ENCODE measurements at regions not wholly inside any gene's neighbourhood (a gene's known extent, or its start where the extent isn't known, plus 50 kb on each side); places are given as distances from the start of the nearest gene placed in this dataset.

DNA sequence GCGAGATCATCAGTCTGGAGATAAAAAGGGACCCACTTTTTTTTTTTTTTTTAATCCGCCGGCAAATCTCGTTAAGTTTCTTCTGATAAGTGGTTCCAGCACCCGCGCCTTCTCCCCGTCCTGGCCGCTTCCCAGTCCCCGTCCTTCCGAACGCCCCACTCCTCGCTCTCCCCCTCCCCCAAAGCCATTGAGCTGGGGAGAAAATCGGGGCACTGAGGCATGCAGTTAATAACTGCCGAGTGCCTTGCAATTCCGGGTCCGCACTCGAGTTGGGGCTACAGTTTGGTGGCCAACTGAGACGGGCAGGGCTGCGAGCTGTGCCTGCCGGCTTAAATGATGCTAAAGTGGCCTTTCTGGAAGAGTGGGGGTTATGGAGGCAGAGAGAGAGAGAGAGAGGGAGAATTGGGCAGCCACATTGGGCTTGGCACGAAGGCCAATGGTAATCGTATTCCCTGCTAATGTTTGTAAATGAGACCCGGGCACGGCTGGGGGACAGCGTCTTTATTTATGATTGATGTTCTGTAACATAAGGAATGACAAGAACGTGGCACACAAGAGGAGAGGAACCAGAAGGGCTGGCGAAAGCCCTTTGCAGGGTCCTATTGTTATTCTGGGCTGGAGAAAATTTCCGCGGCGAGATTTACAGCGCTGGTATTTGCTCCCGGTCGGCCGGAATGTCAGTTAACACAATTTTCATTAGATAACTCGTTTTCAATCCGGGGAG is 115.4 kb upstream of the MYL2 start:
- no peak for DNase-seq

DNA sequence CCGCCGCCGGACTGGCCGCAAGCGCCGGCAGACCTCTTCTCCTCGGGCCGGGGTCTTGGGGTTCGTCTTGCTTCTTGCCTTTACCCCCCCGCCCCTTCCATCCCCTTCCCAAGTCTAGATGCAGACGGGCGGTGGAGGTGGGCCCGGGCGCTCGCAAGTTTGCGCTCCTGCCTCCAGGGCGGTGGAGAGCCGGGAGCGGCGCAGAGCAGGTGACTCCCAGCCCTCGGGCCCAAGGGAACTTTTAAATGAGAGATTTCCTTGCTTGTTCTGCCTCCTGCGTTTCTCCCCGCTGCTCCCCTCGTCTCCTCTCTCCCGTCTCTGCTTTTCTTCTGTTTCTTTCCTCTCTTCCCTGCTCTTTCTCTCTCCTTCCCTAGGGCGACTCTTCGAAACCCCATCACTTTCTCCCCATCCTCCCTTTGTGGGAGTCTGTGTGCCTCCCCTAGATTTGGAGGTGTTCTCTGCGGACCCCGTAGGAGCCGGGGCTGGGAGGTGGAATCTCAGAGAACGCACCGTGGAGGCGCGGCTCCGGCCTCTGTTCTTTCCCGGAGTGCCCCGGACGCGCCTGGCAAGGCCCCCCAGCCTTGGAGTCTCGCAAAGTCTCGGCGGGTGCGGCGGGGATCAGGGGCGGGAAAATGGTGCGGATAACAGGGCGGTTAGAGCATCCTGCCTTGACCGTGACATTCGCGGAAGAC is 114.7 kb upstream of the MYL2 start:
- no peak for DNase-seq

DNA sequence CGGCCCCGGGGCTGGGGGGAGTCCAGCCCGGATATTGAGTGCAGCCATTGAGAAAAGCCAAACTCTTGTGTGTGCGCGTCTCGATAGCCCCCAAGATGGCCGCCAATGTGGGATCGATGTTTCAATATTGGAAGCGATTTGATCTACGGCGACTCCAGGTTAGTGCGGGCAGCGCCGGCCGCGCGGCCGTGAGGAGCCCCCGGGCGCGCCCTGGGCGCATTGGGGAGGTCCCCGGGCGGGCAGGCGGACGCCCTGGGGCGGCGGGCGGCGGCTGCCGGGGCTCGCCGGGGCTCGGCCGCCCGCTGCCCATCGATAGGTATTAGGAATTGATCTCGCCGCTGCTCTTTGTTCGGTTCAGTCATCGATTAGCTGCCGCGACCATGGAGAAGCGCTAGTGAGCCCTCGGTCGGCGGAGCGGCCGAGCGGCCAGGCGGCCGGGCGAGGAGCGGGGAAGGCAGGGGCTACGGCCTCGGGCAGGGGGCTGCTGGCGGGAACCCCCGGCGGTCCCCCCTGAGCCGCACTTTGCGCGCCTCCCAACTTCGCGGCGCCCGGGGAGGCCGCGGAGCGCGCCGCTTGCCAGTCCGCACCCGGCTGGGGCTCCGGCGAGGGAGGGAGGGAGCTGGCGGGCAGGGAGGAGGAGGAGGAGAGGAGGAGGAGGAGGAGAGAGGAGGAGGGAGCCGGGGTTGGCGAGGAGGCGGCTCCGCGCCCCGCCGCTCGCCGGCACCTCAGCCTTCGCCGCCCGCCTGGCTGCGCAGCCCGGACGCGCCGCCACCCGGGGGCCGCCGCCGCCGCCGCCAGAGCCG is 113.9 kb upstream of the MYL2 start, which contains the start of gene CUX2:
Gene CUX2 (plus strand): TSS at position 83 of the 803 bp plus-strand sequence.
- DNase-seq, result no peak

DNA sequence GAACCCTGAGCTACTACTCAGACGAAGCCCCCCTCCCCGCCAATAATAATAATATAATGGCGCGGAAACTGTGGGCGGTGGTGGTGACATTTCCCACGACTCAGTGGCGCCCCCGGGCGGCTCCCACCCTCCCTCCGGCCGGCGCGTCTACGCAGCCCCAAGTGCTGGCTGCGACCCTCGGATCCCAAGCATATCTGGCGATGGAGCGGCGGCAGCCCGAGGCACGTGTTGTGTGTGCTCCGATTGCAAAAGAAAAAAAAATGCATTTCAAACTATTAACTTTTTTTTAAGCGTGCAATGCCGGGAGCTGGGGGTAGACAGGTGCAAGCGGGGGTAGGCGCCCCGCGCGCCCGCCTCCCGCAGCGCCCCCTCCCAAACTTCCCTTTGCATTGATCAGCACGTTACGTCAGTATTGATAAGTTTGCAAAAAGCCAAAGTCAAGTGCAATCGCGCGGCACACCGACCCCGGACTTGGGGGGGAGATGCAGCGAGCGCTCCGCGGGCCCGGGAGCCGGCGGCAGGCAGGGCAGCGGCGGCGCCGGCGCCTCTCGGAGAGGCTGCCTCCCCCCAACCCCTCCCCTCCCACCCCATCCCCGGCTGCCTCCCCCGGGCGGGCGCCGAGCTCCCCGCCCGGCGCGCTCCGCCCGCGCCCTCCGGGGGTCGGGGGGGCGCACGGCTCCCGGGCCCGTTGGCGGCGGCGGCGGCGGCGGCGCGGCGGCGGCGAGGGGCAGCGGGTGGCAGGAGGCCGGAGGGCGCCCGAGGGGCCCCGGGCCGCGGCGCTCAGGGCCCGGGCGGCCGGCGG is 113.1 kb upstream of the MYL2 start:
- DNase-seq, result no peak

DNA sequence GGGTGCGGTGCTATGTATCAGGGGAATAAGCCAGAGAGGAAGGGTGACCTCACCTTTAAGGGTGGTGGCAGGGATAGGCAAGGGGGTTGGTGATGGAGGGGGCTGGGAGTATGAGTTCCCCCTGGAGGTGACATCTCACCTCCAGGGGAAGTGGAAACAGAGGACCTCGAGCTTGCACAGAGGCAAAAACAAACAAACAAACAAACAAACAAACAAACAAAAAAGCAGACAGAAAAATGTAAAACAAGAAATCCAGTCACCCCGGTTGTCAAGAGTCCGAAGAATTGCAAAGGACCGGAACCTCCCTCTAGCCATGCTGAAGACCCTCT is 112.2 kb upstream of the MYL2 start:
- DNase-seq, result no peak

DNA sequence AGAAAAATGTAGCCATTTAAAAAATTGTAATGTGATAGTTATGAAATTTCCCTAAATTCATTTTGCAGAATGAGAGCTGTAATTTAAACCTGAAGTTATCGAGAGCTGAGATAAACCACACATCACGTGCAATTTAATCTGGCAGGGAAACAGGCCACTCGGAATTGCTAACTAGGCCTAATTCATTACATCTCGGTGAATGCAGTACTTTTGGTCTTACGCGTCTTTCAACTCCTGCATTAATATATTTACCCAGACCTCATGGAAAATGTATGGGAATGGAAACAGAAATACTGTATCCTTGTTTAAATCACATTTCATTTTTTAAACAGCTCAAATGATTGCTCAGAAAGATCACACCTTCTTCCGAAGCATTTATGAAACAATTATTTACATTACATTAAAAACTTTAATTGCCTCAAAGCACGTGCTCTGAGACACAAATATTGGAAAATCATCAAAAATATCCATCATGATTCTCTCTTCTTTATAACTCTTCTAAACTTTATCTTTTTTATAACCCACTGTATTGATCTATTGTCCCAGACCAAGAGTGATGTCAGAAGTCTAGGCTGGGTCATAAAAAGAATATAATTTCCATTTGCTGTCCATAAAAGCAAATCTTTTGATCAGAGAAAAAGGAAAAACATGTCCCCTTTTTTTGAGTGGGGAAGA is 111.7 kb upstream of the MYL2 start:
- DNase-seq, result no peak

DNA sequence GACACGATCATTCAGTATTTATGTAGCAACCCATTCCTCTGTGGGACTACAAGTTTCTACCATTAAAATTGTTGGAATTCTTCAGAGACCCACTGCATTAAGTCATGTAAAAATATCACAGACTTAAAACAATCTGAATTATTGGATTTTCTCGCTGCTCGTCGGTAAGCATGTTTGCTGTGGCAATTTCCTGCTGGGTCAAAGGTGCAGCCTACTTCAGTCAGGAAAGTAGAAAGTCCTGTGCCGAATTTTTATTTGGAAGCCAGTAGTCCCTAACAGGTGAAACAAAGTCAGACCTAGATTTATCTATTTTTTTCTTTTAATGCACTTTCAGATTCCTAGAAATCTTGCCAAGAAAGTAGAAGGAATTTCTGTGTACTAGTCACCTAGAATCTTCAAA is 110.4 kb upstream of the MYL2 start:
- no peak for DNase-seq

DNA sequence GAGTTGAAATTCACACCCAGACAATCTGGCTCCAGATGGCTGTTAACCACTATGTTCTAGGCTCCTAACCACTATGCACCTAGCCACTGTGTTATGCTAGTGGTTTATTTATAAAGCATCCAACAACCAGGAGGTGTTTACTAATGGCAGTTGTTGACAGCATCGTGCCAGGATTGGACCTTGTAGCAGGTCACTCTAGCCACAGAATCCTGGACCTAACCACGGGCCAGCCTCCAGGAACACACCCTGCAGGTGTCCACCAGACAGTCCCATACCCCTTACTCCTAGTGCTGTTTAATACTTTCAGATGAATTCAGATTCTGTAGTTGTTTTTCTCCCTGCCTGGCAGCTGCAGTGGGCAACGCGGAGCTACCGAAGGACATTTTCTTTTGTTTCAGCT is 109.4 kb upstream of the MYL2 start:
- DNase-seq, result no peak

DNA sequence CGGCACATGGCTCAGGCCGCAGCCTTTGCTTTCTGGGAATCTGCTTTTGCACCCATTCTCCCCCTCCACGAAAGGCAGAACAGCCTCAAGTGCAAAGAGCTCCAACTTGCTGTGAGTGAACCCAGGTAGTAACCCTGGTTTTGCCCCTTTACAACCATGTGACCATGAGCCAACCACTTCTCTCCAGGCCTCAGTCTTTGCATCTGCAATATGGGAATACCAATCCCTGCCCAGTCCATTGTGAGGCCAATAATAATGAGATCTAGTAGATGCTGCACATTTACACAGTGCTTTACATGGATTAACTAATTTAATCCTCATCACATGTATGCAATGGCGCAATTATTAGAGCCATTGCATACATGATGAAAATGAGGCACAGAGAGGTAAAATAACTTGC is 108.9 kb upstream of the MYL2 start:
- DNase-seq, result no peak

DNA sequence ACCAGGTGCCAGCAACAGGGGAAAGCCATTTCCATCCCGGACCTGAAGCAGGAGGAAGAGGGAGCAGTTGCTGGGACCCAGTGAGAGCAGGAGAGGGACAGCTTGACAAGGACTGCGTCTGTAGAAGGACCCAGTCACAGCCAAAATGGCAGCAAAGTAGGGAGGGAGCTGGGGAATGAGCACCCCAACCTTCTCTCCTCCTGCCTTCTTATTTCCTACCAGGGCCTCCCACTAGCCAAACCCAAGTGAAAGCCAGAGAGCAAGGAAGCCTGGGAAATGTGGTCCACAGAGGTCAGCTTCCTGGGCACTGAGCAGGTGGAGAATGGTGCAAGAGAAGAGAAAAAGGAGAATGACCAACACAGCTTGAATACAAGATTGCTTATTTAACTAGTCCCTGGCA is 108.5 kb upstream of the MYL2 start:
- DNase-seq, result no peak

DNA sequence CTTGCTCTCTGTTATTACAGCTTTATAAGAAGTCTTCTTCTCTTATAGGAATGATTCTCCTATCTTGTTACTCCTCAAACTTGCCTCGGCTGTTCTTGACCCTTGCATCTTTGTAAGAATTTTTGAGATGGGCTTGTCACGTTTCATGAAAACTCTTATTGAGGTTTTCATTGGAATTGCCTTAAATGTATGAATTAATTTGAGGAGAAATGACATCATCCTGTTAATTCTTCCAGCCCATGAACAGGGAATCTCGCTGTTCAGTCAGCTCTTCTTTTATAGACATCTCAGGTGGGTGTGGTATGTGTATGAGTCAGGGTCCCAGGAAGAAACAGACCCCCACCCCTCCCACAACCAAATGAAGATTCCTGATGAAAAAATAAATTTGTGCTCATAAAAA is 107.1 kb upstream of the MYL2 start:
- no peak for DNase-seq

DNA sequence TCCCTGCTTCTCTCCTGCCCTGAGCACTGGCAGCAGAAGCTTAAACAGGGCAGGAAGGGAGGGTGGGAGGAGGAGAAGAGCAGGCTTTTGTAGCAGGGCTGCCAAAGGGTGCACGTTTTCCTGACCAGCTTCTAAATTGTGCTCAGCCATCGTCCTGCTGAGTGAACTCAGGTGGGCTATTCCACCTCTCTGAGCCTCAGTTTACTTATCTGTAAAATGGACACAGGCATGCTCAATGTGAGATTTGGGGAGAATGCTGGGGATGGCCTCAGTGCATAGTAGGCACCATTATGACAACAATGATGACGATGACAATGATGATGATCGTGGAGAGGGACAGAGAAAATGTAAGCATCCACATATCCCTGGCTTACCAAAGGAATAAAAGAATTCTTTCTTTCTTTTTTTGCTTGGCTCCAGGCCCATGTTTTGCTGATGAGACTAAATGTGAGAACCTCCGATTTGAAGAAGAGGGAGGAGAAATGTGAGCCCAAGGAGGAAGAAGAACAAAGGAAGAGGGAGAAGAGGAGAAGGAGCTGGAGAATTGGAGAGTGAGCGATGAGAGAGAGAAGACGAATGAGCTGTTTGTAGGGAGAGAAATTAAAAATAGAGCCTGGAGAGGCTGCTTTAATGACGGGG is 105.5 kb upstream of the MYL2 start:
- no peak for DNase-seq

DNA sequence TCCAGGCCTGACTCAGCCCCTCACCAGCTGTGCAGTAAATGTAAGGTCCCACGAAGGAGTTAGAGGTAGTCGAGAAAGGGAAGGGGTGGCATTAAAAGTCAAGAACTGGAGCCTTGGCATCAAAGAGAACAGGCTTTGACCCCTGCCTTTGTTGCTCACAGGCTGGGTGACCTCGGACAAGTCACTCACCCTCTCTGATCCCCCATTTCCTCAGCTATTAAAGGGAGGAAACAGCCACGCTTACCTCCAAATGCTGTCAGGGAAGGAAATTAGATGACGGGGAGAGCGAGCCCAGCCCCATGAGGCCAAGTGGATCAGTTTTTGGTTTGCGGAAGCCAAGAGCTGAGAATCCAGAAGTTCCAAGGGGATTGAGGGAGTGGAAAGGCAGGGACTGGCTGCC is 104.9 kb upstream of the MYL2 start:
- DNase-seq, result no peak

DNA sequence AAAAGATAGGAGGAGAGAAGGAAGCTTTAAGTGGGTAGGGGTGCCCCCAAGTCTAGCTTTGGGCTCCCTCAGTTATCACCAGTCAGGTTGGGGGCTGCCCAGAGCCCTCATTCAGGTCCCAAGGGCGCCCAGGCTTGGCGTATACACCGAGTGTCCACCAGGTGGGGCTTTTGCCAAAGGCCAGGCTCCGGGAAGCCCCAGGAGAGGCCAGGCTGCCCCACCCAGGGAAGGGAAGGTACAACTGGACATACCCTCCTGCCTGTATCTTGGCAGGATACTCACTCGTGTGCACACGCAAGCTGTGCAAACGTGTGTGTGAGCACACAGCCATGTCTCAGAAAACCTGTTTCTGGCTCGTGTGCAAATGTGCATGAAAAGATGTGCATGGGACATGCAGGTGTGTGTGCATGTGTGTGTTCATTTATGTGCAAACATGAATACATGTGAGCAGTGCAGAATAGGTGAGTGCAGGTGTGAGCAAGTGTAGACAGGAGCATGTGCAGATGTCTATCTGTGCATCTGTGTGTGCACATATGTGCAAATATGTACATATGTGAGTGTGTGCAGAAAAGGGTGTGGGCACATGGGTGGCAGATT is 103.9 kb upstream of the MYL2 start:
- DNase-seq, result peak; percentile 42

DNA sequence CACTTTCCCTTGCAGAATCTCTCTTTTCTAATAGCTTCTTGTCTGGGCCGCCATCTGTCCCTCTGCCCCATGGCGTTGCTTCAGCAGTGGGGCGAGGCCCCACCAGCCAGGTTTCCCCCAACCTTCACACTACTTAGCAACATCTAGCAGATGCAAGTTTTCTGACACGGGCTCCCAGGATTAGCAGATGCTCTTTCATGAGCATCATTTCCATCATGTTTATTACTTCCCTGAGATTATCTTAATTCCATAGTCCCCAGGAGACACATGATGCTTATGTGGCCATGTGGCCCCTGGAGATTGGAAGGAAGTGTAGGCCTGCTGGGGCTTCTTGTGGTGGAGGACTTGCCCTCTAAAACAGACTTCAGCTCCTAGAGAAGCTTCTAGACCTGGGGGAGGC is 102.0 kb upstream of the MYL2 start:
- no peak for DNase-seq

DNA sequence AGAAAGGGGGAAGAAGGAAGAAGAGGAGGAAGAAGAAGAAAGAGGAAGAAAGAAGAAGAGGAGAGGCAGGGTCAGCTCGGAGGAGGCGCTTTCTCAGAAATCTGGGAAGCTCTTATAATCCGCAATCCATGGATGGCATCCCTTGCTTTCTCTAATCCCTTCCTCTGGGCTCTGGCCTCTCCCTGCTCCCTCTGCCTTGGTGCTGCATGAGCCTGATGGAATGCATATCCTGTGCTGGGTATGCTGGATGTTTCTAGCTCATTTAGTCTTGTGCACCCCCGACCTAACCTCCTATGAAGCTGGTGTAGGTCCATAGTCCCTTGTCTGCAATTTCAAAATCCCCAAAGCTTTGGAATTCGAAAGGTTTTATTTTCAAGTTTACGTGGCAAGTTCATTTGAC is 94.2 kb upstream of the MYL2 start:
- no peak for DNase-seq

DNA sequence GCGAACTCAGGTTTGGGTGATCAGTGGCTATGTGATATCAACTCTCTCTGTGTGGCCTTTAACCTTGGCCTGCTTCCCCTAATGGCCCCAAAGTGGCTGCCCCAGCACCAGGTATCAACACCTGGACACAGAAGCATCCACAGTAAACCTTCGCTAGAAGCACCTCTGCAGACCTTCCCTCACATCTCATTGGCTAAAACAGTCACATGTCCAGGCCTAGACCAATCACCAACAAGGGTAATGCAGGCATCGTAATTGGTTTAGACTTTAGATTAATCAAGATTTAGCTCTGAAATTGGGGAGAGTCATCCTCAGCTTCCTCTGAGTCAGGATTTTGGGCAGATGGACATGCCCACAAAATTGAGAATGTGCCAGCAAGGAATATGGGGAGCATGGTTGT is 92.5 kb upstream of the MYL2 start:
- DNase-seq, result no peak

DNA sequence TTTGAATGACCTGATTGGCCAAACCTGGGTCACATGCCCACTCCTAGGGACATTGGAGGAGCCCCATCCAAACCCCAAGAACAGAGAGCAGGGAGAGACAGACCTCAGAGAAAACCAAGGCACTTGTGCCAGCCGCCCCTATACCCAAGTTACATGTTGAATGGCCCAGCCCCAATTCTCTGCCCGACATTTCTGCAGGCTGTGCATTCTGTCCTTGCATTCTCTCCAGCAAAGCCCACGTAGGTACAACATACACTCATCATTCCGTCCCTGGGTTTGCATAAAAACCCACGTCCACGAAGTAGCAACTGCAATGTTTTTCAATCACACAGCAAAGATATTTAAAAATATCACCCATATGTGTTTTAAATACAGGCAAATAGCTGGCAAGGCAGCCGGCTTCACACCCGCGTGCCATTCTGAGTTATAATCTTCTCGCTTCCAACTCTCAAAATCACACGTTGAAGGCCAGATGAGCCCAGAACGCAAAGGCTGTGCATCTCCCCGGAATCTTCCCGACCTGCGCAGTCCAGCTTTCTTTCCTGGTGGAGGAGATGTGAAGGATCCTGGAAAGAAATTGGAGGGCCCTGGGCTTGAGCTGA is 91.7 kb upstream of the MYL2 start:
- no peak for DNase-seq

DNA sequence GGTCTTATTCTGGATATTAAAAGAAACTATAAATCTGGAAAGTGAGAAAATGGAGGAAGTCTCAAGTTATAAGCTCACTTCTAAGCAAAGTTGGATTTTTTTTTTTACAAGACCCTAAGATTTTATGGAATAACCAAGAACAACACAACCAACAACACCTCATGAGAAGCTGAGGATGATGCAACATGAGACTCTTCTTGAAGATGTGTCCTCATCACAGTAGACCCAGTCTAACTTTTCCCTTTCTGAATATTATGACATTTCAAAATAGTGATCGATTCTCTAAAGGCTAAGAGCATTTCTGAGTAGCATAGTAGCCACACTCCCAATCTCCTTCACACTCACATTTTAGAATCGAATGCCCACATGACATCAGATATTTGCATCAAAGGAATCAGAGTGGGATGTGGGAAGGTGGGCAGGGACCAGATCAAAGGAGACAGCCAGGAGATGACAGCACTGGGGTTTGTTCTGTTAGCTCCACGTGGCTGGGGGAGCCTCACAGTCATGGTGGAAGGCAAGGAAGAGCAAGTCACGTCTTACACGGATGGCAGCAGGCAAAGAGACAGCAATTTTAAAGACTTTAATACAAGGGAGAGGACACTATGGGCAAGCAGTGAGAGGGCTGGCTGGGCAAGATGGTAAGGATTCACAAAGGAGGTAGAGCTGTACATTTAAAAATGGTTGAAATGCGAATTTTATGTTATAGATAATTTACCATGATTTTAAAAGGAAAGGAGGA is 90.7 kb upstream of the MYL2 start:
- no peak for DNase-seq

DNA sequence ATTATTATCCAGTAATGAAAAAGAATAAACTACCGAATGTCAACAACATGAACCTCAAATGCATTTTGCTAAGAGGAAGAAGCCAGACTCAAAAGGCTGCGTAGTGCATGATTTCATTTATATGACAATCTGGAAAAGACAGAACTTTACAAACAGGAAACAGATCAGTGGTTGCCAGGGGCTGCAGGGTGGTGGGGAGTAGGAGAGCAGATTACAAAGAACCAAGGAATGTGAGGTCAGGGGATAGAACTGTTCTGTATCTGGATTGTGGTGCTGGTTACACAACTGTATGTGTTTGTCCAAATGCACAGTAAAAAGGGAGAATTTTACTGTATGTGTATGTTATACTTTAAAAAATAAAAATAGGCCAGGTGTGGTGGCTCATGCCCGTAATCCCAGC is 89.7 kb upstream of the MYL2 start:
- no peak for DNase-seq

DNA sequence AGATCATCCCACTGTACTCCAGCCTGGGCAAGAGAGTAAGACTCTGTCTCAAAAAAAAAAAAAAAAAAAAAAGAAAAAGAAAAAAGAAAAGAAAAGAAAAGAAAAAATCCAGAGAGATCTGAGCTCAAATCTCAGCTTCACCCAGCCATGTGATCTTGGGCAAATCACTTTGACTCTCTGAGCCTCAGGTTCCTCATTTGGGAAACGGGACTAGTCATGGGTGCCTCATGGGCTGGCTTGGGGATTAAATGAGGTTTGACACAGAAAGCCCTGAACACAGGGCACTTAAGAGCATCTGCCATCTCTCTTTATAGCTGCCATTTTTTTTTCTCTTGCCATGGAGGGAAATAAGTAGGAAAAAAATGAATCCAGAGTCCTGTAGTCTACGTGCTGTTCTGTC is 86.2 kb upstream of the MYL2 start:
- no peak for DNase-seq
